A673 (cell line): ENCODE measurements at regions not wholly inside any gene's neighbourhood (a gene's known extent, or its start where the extent isn't known, plus 50 kb on each side); places are given as distances from the start of the nearest gene placed in this dataset.

ENCODE experiments used
- CTCF ChIP-seq: fragments of 300-800, 200-600 bp; sonication (generic); conservative IDR thresholded peaks from 2 replicates; pipeline ENCODE4 v1.5.1; 2017; ENCODE audit warnings: low read depth, mild to moderate bottlenecking, antibody characterized with exemption, low read length, moderate library complexity, mixed read lengths
- EZH2 ChIP-seq: fragments of 200-600 bp; sonication (generic); IDR thresholded peaks from 2 replicates; pipeline ENCODE4 v1.6.1; 2017; ENCODE audit warnings: borderline replicate concordance, low read depth, mild to moderate bottlenecking, mixed read lengths, antibody characterized with exemption, low read length; ENCODE audit not compliant: poor library complexity, severe bottlenecking

- TF ChIP-seq CTCF = no peak
- TF ChIP-seq EZH2 = no peak
Observed at GRCh38 chr6:23031986-23032385, 462.6 kb downstream of the HDGFL1 start.
